Activated CD4-positive, alpha-beta T cell treated with anti-CD3 and anti-CD28 coated beads for 4 hours (primary cell): ENCODE measurements at regions not wholly inside any gene's neighbourhood (a gene's known extent, or its start where the extent isn't known, plus 50 kb on each side); places are given as distances from the start of the nearest gene placed in this dataset.

Experiments used
- DNase-seq, 2 donors: peaks; one replicate each; pipeline ENCODE4 v3.0.0-alpha.2; 2020

DNA sequence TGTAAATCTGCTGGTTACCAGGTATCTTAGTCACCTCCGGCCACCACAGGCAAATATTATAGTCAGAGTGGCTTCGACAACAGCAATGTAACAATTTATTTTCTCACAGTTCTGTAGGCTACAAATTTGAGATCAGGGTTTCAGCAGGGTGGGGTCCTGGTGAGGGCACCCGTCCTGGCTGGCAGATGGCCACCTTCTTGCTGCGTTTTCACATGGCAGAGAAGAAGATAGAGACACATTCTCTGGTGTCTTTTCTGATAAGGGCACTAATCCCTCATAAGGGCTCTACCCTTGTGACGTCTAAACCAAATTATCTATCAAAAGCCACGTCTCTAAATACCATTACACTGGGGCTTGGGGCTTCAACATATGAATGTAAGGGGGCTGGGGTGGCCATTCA is 843.2 kb upstream of the FANCL start:
- DNase-seq, result no peak

DNA sequence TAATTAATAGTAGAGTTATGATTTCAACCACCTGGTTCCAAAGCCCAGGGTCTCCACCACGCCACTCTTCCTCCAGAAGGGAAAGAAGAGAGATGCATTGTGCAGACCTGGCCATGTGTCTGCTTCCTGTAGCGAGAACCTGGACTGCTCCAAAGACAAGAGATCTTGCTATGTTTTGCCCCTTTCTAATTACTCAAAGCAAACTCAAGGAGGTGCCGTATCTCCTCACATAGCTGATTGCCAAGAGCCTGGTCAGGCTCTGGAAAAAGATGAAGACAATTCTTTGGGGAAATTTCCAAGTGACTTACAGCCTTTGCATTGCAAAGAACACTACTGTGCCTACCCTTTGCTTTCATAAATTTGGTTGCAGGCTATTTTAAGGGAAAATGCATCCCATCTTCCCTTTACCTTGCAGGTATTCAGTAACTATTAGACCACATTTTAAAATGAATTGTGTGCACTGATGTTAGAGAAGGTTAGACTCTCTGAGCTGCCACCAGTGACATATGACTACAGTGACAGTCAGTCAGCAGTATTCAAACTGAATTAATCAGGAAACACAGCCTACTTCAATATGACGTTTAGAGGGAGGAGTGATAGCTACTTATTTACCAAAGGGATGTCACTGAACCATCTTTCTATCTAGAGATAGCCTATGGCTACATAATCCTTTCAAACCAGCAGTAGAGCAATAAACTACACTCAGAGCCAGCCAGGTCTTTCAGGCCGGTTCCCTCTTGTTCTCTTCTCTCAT is 842.1 kb upstream of the FANCL start:
- no peak for DNase-seq

DNA sequence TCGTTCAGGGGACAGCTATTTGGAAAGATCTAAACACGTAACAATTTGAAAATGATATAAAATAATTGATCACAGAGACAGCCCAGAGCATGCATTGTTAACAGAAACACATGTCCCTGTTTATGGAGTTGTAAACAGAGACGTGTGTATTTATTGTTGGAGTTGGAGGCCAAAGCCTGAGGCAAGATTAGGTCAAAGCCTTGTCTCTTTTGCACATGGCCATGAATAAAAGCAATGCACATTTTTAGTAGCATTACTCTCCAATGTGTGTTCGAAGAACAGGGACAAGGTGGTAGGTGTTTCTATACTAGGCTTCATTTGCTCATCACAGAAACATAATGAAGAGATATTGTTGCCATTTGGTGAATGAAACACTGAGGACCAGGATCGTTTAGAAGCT is 841.5 kb upstream of the FANCL start:
- DNase-seq, result no peak

DNA sequence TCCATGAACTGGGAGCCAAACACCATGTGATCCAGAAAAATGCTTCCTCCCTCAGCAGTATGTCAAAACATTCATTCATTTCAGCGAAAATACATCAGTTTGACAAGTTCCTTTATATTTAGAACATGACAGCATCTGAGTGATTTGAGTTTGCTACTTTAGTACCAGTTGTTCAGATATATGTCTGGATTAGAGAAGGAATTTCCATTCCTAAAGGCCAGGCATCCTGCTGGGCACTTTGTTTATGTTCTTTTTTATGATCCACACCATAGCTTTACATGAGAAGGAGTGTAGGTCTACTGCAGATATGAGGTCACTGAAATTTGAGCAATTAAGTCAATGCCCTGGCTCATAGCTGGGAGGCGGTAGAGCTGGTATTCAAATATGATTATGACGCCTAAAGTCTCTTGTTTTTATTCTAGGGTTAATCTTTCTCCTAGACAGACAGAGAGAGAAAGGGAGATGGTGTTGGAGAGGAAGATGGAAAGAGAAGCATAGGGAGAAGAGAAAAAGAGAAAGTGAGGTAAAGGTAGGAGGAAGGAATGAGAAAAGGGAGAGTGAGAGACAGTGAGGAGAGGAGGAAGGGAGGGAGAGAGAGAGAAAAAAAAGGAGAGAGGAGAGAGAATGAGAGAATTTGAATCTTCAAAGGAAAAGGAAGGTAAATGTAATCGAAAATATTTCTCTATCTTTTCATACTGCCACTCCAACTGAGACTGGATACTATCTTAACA is 839.5 kb upstream of the FANCL start:
- no peak for DNase-seq

DNA sequence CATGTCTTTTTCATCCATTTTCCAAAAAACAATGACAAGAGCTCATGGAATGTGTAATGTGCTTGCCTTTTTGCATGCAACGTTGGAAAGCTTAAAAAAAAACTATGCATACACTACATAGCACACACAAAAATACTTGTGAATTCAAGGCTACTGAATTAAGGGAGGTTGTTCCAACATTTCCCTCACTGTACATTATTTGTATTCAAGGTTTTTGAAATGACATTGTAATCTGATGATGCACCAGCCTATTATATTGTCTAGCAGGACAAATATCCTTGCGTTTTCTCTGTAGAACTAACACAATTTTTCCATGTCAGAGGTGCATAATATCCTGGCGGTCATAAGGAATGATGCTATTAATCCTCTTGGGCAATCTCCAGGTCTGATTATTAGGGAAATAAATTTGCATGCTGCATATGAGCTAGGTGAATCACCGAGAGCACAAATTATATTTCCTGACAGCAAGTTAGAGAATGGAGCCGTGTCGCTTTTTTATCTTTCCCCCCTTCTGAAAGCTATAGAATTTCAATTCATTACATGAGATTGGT is 836.9 kb upstream of the FANCL start:
- no peak for DNase-seq

GRCh38 chr2:59077026-59077725 is 836.1 kb upstream of the FANCL start:
- no peak for DNase-seq

DNA sequence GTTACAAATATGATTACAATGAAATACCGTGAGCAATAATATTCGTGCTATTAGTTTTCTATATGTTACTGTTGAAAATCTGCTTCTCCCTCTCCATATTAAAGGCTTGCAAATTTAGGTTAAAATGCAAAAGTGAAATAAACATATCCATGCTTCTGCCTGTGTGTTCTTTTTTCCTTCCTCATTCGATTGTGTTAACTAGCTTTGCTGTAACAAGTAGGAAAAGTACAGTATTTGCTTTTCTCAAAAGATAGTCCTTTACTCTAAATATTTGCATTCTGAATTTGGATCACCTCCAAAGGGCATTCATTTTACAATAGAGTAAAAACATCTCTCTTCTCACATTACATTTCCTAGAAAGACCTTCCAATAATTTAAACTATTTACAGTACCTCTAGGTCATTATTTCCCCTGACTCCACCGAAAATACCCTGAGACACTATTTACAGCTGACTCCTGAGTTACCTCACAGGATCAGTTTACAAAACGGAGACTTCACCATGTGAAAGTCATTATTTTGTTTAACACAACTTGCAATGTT is 835.0 kb upstream of the FANCL start:
- DNase-seq, result no peak

GRCh38 chr2:59074071-59074470 is 832.9 kb upstream of the FANCL start:
- DNase-seq, result no peak

DNA sequence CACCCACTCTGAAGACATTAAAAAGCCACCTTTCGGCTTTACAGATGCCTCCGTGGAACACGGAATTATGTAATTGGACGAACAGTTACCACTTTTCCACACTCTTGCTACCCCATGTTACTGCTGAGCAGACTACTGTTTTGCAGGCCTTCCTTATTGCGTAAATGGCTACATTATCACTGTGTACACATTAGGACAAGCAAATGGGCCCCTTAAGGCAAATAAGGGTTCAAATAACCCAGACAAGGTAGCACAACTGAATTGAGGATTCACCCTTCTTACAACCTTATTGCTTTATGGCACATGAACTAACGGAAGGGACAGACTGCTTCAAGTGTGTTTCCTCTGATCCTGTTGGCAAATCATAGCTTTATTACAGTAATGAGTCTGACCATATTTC is 832.2 kb upstream of the FANCL start:
- no peak for DNase-seq

DNA sequence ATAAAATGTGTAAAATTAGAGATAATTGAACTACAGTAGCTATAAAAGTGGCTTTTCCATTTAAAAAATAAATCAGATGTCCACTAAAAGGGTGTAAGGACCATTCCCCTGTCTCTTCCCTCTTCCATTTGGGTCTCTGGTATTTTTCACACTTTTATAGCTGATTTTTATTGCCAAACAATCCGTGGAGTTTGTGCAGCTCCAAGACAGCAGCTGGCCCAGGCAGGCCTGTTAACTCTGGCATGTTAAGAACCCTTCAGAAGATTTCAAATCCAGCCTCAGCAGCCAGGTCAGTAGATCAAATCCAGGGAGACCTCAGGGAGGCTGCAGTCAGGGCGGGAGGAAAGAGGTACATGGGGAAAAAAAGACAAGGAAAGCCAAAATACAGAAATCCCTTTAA is 827.1 kb upstream of the FANCL start:
- no peak for DNase-seq

GRCh38 chr2:59066787-59067399 is 825.8 kb upstream of the FANCL start:
- DNase-seq, result no peak

- DNase-seq, result no peak
Measured at GRCh38 chr2:59047373-59047995, 806.4 kb upstream of the FANCL start.

GRCh38 chr2:59046401-59047372 is 805.6 kb upstream of the FANCL start:
- no peak for DNase-seq

GRCh38 chr2:59044736-59045135 is 803.6 kb upstream of the FANCL start:
- no peak for DNase-seq

DNA sequence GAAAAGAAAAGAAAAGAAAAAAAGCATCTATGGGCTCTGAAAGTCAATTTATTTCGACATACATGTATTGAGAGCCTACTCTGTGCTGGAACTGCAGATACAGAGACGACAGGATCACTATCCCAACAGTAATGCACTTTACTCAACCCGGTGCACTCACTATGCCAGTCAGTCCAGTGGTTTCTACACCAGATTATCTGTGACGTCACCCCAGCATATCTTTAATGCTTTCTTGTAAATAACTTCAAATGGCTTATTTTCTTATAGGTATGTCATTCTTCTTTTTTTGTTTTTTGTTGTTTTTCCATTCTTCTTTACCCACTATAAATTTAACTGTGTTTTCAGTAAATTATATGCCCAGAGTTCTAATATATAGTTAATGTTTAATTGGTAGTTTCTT is 800.0 kb upstream of the FANCL start:
- no peak for DNase-seq

GRCh38 chr2:59034837-59035236 is 793.7 kb upstream of the FANCL start:
- no peak for DNase-seq

GRCh38 chr2:59034106-59034505 is 793.0 kb upstream of the FANCL start:
- no peak for DNase-seq

DNA sequence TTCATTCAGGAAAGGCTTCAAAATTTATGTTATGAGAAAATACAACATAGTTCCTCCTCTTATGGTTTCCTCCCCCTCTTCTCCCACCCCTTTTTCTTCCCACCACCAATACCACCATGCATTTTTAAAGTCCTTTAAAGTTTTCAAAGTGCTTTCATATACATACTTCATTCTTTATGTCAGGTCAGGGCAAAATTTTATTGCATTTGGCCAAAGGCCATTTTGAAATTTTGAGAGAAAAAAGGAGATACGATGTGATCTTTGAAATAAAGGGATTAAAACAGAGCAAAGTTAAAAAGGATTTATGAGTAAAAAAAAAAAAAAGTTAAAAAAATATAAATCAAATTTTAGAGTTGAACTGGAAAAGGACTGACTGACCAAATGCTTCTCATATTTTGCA is 792.5 kb upstream of the FANCL start:
- no peak for DNase-seq

DNA sequence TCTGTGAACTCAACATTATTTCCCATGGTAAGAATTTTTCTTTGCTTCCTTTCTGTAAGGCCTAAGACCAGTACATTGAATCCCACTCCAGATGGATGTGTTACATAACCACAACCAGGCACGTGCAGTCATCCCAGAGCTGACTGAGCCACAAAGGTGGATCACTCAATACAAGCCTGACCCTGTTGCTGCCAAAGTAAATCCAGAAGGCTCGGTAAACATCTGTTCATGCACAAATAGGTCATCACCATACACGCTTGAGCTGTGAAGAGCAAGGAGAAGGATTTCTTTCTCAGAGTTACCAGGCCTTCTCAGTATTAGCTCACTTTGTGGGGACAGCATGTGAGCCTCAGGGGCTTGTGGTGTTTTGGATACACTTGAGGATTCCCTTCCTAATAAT is 791.4 kb upstream of the FANCL start:
- DNase-seq, result no peak

DNA sequence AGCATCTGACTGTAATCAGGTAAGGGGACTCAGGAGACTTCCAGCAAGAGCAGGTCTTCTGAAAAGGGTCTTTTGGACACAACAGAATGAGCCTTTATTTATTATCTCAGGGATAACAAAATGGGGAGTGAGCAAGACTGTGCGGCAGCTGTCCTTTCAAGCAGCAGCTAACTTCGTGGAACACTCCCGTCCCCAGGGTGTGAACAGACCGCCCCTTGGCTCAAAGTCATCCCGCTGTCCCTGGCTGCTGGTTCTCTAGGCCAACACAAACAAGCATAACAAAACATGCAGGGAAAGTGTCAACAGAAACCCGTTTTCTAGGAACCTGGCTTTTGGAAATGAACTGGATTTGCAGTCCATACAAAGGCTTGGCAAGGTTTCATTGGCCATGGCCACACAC is 787.9 kb upstream of the FANCL start:
- no peak for DNase-seq

- DNase-seq, result no peak
Measured at GRCh38 chr2:59027320-59027719, 786.2 kb upstream of the FANCL start.
